GM12878 (cell line): ENCODE measurements at regions not wholly inside any gene's neighbourhood (a gene's known extent, or its start where the extent isn't known, plus 50 kb on each side); places are given as distances from the start of the nearest gene placed in this dataset.

Experiments
- ATAC-seq: fragments of 200-7000 bp; cut with Tn5 transposase; 3 replicates; pipeline ENCODE4 v1.9.1; 2020; ENCODE audit warnings: mild to moderate bottlenecking, moderate library complexity
- BruUV-seq: library from RNA; stranded (reverse); fragments of 400-500 nt; replicated peaks from 2 replicates; lab custom pipeline; 2021; lab: Mats Ljungman, UMichigan
- CTCF ChIA-PET: fragments of 300-600 bp; sonication (Branson Sonifier 250); formaldehyde crosslinking; extraction: SDS; loops from one replicate; lab custom pipeline; 2021; ENCODE audit warnings: inconsistent platforms; lab: Yijun Ruan, JAX
- POLR2A ChIA-PET: fragments of 350-600 bp; formaldehyde crosslinking; extraction: SDS; loops from one replicate; lab custom pipeline; 2021; ENCODE audit warnings: inconsistent platforms; lab: Charles Lee
- RAD21 ChIA-PET: fragments of 300-600 bp; sonication (Branson Sonifier 250); formaldehyde crosslinking; loops from one replicate; lab custom pipeline; 2023; ENCODE audit warnings: antibody characterized with exemption; ENCODE audit not compliant: unreplicated experiment; lab: Charles Lee
- SMC1A ChIA-PET: fragments of 300-600 bp; sonication (Branson Sonifier 250); formaldehyde crosslinking; loops from one replicate; lab custom pipeline; 2023; ENCODE audit not compliant: unreplicated experiment, uncharacterized antibody; lab: Charles Lee
- DNase-seq: peaks from one replicate; pipeline ENCODE4 v3.0.0-alpha.2; 2011; ENCODE audit warnings: low read depth, low spot score
- FAIRE-seq: peaks from 3 replicates; lab custom pipeline; 2011; peaks lifted over from hg19 to GRCh38; lab: Jason Lieb, UNC
- H2AFZ ChIP-seq: 2 replicates; pipeline ENCODE4 v1.6.0; 2011; ENCODE audit warnings: low read depth, low read length, control low read depth; ENCODE audit not compliant: control insufficient read depth
- H3K27ac ChIP-seq: 2 replicates; pipeline ENCODE4 v1.5.1; 2011; ENCODE audit warnings: control low read depth; ENCODE audit not compliant: control insufficient read depth, insufficient read depth
- H3K27me3 ChIP-seq, 2 experiments: replicated peaks in 1 of 2; 2 replicates each; pipeline versions ENCODE4 v1.6.0 to v1.6.1; 2011; ENCODE audit warnings: low read length in 1 of 2; ENCODE audit not compliant: control insufficient read depth in 2 of 2, insufficient read depth in 2 of 2
- H3K36me3 ChIP-seq, 2 experiments: 2 replicates each; pipeline ENCODE4 v1.5.1; 2011; ENCODE audit warnings: low read length in 1 of 2; ENCODE audit not compliant: control insufficient read depth in 2 of 2, insufficient read depth in 2 of 2
- H3K4me1 ChIP-seq: 2 replicates; pipeline ENCODE4 v1.6.1; 2011; ENCODE audit warnings: mild to moderate bottlenecking, low read length, moderate library complexity, mixed read lengths; ENCODE audit not compliant: control insufficient read depth, insufficient read depth
- H3K4me2 ChIP-seq: 2 replicates; pipeline ENCODE4 v1.6.0; 2011; ENCODE audit warnings: control low read depth; ENCODE audit not compliant: control insufficient read depth, insufficient read depth
- H3K4me3 ChIP-seq: fragments of 200-600 bp; sonication (generic); 2 replicates; pipeline ENCODE4 v1.5.1; 2016
- H3K79me2 ChIP-seq: 2 replicates; pipeline ENCODE4 v1.6.0; 2011; ENCODE audit warnings: low read length; ENCODE audit not compliant: control insufficient read depth, insufficient read depth
- H3K9ac ChIP-seq: 2 replicates; pipeline ENCODE4 v1.8.0; 2011; ENCODE audit warnings: low read length, control low read depth, mixed read lengths; ENCODE audit not compliant: control insufficient read depth, insufficient read depth
- H3K9me3 ChIP-seq: replicated peaks from 3 replicates; pipeline ENCODE4 v1.5.1; 2011; ENCODE audit warnings: mild to moderate bottlenecking, low read length; ENCODE audit not compliant: control insufficient read depth, insufficient read depth
- H4K20me1 ChIP-seq: 2 replicates; pipeline ENCODE4 v1.6.0; 2011; ENCODE audit not compliant: control insufficient read depth, insufficient read depth
- ATF7 ChIP-seq: fragments of 450-650 bp; IDR thresholded peaks from 2 replicates; pipeline ENCODE4 v1.6.1; 2016; ENCODE audit warnings: low read depth, mild to moderate bottlenecking
- ESRRA ChIP-seq: IDR thresholded peaks from 2 replicates; pipeline ENCODE4 v1.6.1; 2012; ENCODE audit warnings: mild to moderate bottlenecking, low read length, improper control_type of control experiment
- HCFC1 ChIP-seq: fragments of 150-350 bp; IDR thresholded peaks from 2 replicates; pipeline ENCODE4 v1.6.1; 2014; ENCODE audit warnings: low read length
- MTA3 ChIP-seq: IDR thresholded peaks from 2 replicates; pipeline ENCODE4 v1.6.1; 2012; ENCODE audit warnings: low read length, inconsistent platforms, borderline replicate concordance
- NFXL1 ChIP-seq: fragments of 450-650 bp; IDR thresholded peaks from 2 replicates; pipeline ENCODE4 v1.6.1; 2017; ENCODE audit warnings: antibody characterized with exemption, mild to moderate bottlenecking, borderline replicate concordance
- NR2C1 ChIP-seq: fragments of 450-650 bp; IDR thresholded peaks from 2 replicates; pipeline ENCODE4 v1.6.1; 2017; ENCODE audit warnings: antibody characterized with exemption, mild to moderate bottlenecking, moderate library complexity
- NR2C2 ChIP-seq: IDR thresholded peaks from 2 replicates; pipeline ENCODE4 v1.6.1; 2011; ENCODE audit warnings: borderline replicate concordance, low read depth; ENCODE audit not compliant: control insufficient read depth, insufficient read length
- RB1 ChIP-seq: fragments of 450-650 bp; formaldehyde crosslinking; IDR thresholded peaks from 2 replicates; pipeline ENCODE4 v1.6.1; 2017; ENCODE audit warnings: mild to moderate bottlenecking, borderline replicate concordance
- SMAD5 ChIP-seq: IDR thresholded peaks from 2 replicates; pipeline ENCODE4 v1.6.1; 2016; ENCODE audit warnings: antibody characterized with exemption, low read depth
- TARDBP ChIP-seq: IDR thresholded peaks from 2 replicates; pipeline ENCODE4 v1.6.1; 2016; ENCODE audit warnings: borderline replicate concordance
- TCF3 ChIP-seq: IDR thresholded peaks from 2 replicates; pipeline ENCODE4 v1.6.1; 2012; ENCODE audit warnings: low read depth, mild to moderate bottlenecking, low read length, borderline replicate concordance; ENCODE audit not compliant: insufficient read depth
- WGBS: methylation state at CpG from one replicate; pipeline ENCODE4 v1.1.6; 2016; ENCODE audit warnings: low lambda C conversion rate; ENCODE audit not compliant: insufficient replicate concordance, insufficient coverage; ENCODE audit errors: missing lambda C conversion rate; 5-methylcytosine and 5-hydroxymethylcytosine counted together
- in situ Hi-C: fragments of 300-500 bp; cut with MboI; formaldehyde crosslinking; loops from 9 replicates; pipeline ENCODE4 v1.14.3; 2018; ENCODE audit warnings: mixed read lengths
- intact Hi-C: fragments of 100-400 bp; cut with micrococcal nuclease; formaldehyde crosslinking; loops from one replicate; pipeline ENCODE4 v1.14.2; 2022; ENCODE audit not compliant: unreplicated experiment
- TF ChIP-seq, protein P1 (sequence below): IDR thresholded peaks from 2 replicates; pipeline ENCODE4 v1.6.1; 2012; ENCODE audit warnings: low read depth, low read length, improper control_type of control experiment
- TF ChIP-seq, protein P2 (sequence below): fragments of 450-650 bp; IDR thresholded peaks from 2 replicates; pipeline ENCODE4 v1.6.1; 2016; ENCODE audit warnings: mild to moderate bottlenecking
- TF ChIP-seq, protein P3 (sequence below): fragments of 450-650 bp; IDR thresholded peaks from 2 replicates; pipeline ENCODE4 v1.6.1; 2017; ENCODE audit warnings: antibody characterized with exemption, mild to moderate bottlenecking, moderate library complexity

DNA sequence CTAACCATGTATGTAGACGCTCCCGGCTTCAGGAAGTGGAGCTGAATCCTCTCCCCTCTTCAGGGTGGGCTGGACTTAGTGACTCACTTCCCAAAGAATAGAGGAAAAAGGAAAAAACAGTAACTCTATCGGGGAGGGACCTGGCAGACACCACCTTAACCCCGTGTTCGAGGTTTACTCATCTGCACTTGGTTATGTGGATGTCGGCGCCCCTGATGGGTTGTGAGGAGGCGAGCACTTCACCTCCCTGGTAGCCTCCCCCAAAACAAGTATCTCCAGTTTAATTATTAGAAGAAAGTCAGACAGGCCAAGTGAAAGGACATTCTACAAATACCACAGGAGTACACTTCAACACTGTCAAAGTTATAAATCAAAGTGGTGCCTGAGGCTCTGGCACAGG is 559.7 kb downstream of the TCERG1L start:
- RAD21 ChIA-PET: no interaction called here
- Histone ChIP-seq H4K20me1 (no peaks in the 10 kb centered on the region), H3K27ac (no peak overlapping the region), H3K4me2 (no peak overlapping the region), H3K4me1 (no peaks in the 10 kb centered on the region), H3K9ac (no peak overlapping the region), H2AFZ (no peak overlapping the region), H3K79me2 (no peaks in the 10 kb centered on the region), H3K9me3 (no peaks in the 10 kb centered on the region), H3K27me3 (no peaks in the 10 kb centered on the region), H3K36me3 (no peaks in the 10 kb centered on the region), H3K4me3 (no peak overlapping the region)
- CTCF ChIA-PET: no interaction called here
- BruUV-seq: no TSS peak
- FAIRE-seq (no peak), DNase-seq (no peak), ATAC-seq (no peak)
- TF ChIP-seq, protein P1, sequence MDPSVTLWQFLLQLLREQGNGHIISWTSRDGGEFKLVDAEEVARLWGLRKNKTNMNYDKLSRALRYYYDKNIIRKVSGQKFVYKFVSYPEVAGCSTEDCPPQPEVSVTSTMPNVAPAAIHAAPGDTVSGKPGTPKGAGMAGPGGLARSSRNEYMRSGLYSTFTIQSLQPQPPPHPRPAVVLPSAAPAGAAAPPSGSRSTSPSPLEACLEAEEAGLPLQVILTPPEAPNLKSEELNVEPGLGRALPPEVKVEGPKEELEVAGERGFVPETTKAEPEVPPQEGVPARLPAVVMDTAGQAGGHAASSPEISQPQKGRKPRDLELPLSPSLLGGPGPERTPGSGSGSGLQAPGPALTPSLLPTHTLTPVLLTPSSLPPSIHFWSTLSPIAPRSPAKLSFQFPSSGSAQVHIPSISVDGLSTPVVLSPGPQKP: no peak
- WGBS: 50% methylated on average over 8 of the region's 8 CpGs
- in situ Hi-C loops: no loop called here
- POLR2A ChIA-PET: no interaction called here
- intact Hi-C loops: no loop called here
- SMC1A ChIA-PET: no interaction called here

DNA sequence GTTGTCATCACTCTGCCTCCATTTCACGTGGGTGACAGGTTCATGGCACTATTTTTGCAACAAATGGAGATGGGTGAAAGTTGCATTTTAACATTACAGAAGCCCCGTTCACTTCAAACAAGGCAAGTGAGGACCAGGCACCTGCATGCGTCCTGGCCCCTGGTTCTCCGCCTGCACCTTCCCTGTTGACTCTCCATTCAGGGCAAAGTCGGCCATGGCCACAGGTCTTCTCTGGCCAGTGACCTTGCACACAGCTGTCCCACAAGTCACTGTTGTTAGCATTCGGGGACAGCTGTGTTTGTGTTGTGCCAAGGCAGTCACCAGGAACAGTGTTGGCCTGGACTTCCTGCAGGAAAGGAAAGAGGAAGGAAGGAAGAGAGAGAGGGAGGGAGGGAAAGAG is 554.9 kb downstream of the TCERG1L start:
- ChIA-PET RAD21 (no interaction called here), SMC1A (no interaction called here), POLR2A (no interaction called here), CTCF (no interaction called here)
- FAIRE-seq (no peak), DNase-seq (no peak), ATAC-seq (no peak)
- no peaks in the 10 kb centered on the region for H3K27me3 ChIP-seq
- no peaks in the 10 kb centered on the region for H3K4me1 ChIP-seq
- H2AFZ ChIP-seq: no peak overlapping the region
- no peak overlapping the region for H3K4me3 ChIP-seq
- WGBS: 14% methylated on average over 6 of the region's 6 CpGs
- H3K36me3 ChIP-seq: no peaks in the 10 kb centered on the region
- H3K27ac ChIP-seq: no peak overlapping the region
- no peaks in the 10 kb centered on the region for H3K9me3 ChIP-seq
- no peaks in the 10 kb centered on the region for H3K79me2 ChIP-seq
- intact Hi-C loops (no loop called here), in situ Hi-C loops (no loop called here)
- no peak overlapping the region for H3K9ac ChIP-seq
- BruUV-seq: no TSS peak
- H3K4me2 ChIP-seq: no peak overlapping the region
- no peaks in the 10 kb centered on the region for H4K20me1 ChIP-seq
- TF ChIP-seq, protein P2, sequence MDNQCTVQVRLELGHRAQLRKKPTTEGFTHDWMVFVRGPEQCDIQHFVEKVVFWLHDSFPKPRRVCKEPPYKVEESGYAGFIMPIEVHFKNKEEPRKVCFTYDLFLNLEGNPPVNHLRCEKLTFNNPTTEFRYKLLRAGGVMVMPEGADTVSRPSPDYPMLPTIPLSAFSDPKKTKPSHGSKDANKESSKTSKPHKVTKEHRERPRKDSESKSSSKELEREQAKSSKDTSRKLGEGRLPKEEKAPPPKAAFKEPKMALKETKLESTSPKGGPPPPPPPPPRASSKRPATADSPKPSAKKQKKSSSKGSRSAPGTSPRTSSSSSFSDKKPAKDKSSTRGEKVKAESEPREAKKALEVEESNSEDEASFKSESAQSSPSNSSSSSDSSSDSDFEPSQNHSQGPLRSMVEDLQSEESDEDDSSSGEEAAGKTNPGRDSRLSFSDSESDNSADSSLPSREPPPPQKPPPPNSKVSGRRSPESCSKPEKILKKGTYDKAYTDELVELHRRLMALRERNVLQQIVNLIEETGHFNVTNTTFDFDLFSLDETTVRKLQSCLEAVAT: no peak
- TF ChIP-seq ESRRA (no peak), SMAD5 (no peak), TCF3 (no peak), NR2C1 (no peak), TARDBP (no peak), HCFC1 (no peak), ATF7 (no peak), NFXL1 (no peak), RB1 (no peak), NR2C2 (no peak), MTA3 (no peak)
- TF ChIP-seq, protein P3, sequence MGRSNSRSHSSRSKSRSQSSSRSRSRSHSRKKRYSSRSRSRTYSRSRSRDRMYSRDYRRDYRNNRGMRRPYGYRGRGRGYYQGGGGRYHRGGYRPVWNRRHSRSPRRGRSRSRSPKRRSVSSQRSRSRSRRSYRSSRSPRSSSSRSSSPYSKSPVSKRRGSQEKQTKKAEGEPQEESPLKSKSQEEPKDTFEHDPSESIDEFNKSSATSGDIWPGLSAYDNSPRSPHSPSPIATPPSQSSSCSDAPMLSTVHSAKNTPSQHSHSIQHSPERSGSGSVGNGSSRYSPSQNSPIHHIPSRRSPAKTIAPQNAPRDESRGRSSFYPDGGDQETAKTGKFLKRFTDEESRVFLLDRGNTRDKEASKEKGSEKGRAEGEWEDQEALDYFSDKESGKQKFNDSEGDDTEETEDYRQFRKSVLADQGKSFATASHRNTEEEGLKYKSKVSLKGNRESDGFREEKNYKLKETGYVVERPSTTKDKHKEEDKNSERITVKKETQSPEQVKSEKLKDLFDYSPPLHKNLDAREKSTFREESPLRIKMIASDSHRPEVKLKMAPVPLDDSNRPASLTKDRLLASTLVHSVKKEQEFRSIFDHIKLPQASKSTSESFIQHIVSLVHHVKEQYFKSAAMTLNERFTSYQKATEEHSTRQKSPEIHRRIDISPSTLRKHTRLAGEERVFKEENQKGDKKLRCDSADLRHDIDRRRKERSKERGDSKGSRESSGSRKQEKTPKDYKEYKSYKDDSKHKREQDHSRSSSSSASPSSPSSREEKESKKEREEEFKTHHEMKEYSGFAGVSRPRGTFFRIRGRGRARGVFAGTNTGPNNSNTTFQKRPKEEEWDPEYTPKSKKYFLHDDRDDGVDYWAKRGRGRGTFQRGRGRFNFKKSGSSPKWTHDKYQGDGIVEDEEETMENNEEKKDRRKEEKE: no peak
